Caco-2 (cell line): ENCODE measurements at regions not wholly inside any gene's neighbourhood (a gene's known extent, or its start where the extent isn't known, plus 50 kb on each side); places are given as distances from the start of the nearest gene placed in this dataset.

Experiments used
- BruUV-seq: library from RNA; stranded (reverse); fragments of 400-500 nt; replicated peaks from 2 replicates; lab custom pipeline; 2021; lab: Mats Ljungman, UMichigan
- CTCF ChIA-PET: fragments of 300-600 bp; sonication (Branson Sonifier 250); formaldehyde crosslinking; loops from one replicate; lab custom pipeline; 2022; ENCODE audit warnings: antibody characterized with exemption; lab: Charles Lee
- POLR2A ChIA-PET: fragments of 300-600 bp; sonication (Branson Sonifier 250); formaldehyde crosslinking; loops from one replicate; lab custom pipeline; 2022; ENCODE audit warnings: antibody characterized with exemption; lab: Charles Lee
- DNase-seq, 2 experiments: peaks; one replicate each; pipeline versions ENCODE4 v3.0.0 to v3.0.0-alpha.2; 2020 to 2022
- H3K27me3 ChIP-seq: replicated peaks from 2 replicates; pipeline ENCODE4 v1.6.0; 2011; ENCODE audit warnings: low read length; ENCODE audit not compliant: control insufficient read depth, insufficient read depth
- H3K36me3 ChIP-seq: 2 replicates; pipeline ENCODE4 v1.5.1; 2011; ENCODE audit warnings: low read length; ENCODE audit not compliant: control insufficient read depth, insufficient read depth
- H3K4me1 ChIP-seq: fragments of 250-450 bp; sonication (Bioruptor Pico); 2 replicates; pipeline ENCODE4 v1.5.1; 2020; ENCODE audit warnings: mild to moderate bottlenecking
- H3K4me3 ChIP-seq: 2 replicates; pipeline ENCODE4 v1.5.1; 2011; ENCODE audit warnings: low read depth, mild to moderate bottlenecking, control low read depth, low read length
- H3K9me3 ChIP-seq: fragments of 250-450 bp; sonication (Bioruptor Pico); 2 replicates; pipeline ENCODE4 v1.5.1; 2020; ENCODE audit warnings: mild to moderate bottlenecking, moderate library complexity
- H3K27ac Mint-ChIP-seq: one replicate; pipeline ENCODE4 v1.8.0; 2022; ENCODE audit warnings: mixed read lengths; ENCODE audit not compliant: unreplicated experiment
- H3K27me3 Mint-ChIP-seq: one replicate; pipeline ENCODE4 v1.8.0; 2022; ENCODE audit warnings: mixed read lengths; ENCODE audit not compliant: insufficient read depth, unreplicated experiment
- H3K36me3 Mint-ChIP-seq: one replicate; pipeline ENCODE4 v1.8.0; 2022; ENCODE audit warnings: mild to moderate bottlenecking, mixed read lengths; ENCODE audit not compliant: insufficient read depth, unreplicated experiment
- H3K4me1 Mint-ChIP-seq: one replicate; pipeline ENCODE4 v1.8.0; 2022; ENCODE audit warnings: low read depth, mixed read lengths; ENCODE audit not compliant: unreplicated experiment
- H3K4me3 Mint-ChIP-seq: one replicate; pipeline ENCODE4 v1.8.0; 2022; ENCODE audit warnings: mild to moderate bottlenecking, moderate library complexity, mixed read lengths; ENCODE audit not compliant: unreplicated experiment
- H3K9me3 Mint-ChIP-seq: one replicate; pipeline ENCODE4 v1.8.0; 2022; ENCODE audit warnings: mixed read lengths; ENCODE audit not compliant: unreplicated experiment
- CTCF ChIP-seq, 2 experiments: fragments of 200-600 bp in 1 of 2; IDR thresholded peaks; 1 replicate in 1 of 2; 2 replicates in 1 of 2; pipeline versions ENCODE4 v1.5.1 to v1.8.0; 2011 to 2022; ENCODE audit warnings: antibody characterized with exemption in 1 of 2, control low read depth in 1 of 2, inconsistent platforms in 1 of 2, low read depth in 1 of 2, low read length in 1 of 2, mild to moderate bottlenecking in 1 of 2, moderate library complexity in 1 of 2; ENCODE audit not compliant: insufficient read depth in 1 of 2, severe bottlenecking in 1 of 2, unreplicated experiment in 1 of 2
- intact Hi-C: fragments of 100-400 bp; cut with micrococcal nuclease; formaldehyde crosslinking; loops from one replicate; pipeline ENCODE4 v1.10.0; 2022; ENCODE audit not compliant: unreplicated experiment

GRCh38 chr5:73274121-73274520 is 101.1 kb downstream of the TMEM174 start:
- peak overlapping the region; percentile 71 for H3K27ac Mint-ChIP-seq
- intact Hi-C loops = no loop called here
- H3K36me3 ChIP-seq = no peaks in the 10 kb centered on the region
- no peak overlapping the region for H3K4me3 ChIP-seq
- ChIA-PET CTCF (interaction anchor here (1.5 to 1.8 kb wide), 2 partner anchors 58 to 177 kb away, joined by 6 to 10 read pairs; no protein-coding TSS in a partner anchor), POLR2A (interaction anchor here (0.6 to 1.1 kb wide), 2 partner anchors 27 to 167 kb away, joined by 3 to 8 read pairs; no protein-coding TSS in a partner anchor)
- no peak overlapping the region for H3K4me3 Mint-ChIP-seq
- peaks cover 22% of the 10 kb centered on the region for H3K4me1 ChIP-seq
- TSS peak; percentile 78 for BruUV-seq
- no peak for DNase-seq
- H3K9me3 ChIP-seq = no peaks in the 10 kb centered on the region
- H3K9me3 Mint-ChIP-seq = peaks cover 10% of the 10 kb centered on the region
- H3K27me3 Mint-ChIP-seq = no peaks in the 10 kb centered on the region
- TF ChIP-seq CTCF (IDR thresholded peaks at IDR 0.05; ENCODE audit: insufficient read depth in 1 of 2, low read depth in 1 of 2, low read length in 1 of 2, severe bottlenecking in 1 of 2, unreplicated experiment in 1 of 2) = no peak
- peaks cover 20% of the 10 kb centered on the region for H3K4me1 Mint-ChIP-seq
- H3K36me3 Mint-ChIP-seq = no peaks in the 10 kb centered on the region
- no peaks in the 10 kb centered on the region for H3K27me3 ChIP-seq

GRCh38 chr5:73273379-73274050 is 100.5 kb downstream of the TMEM174 start:
- Mint-ChIP-seq H3K36me3 (no peaks in the 10 kb centered on the region), H3K9me3 (peaks cover 10% of the 10 kb centered on the region), H3K27me3 (no peaks in the 10 kb centered on the region), H3K4me3 (peak overlapping the region; percentile 60), H3K4me1 (peaks cover 20% of the 10 kb centered on the region), H3K27ac (peak overlapping the region; percentile 71)
- H3K4me3 ChIP-seq = no peak overlapping the region
- ChIA-PET POLR2A (interaction anchor here (1.1 kb wide), 1 partner anchor 26 kb away, joined by 3 read pairs; no protein-coding TSS in a partner anchor), CTCF (interaction anchor here (1.5 to 1.8 kb wide), 2 partner anchors 57 to 178 kb away, joined by 6 to 10 read pairs; no protein-coding TSS in a partner anchor)
- no peaks in the 10 kb centered on the region for H3K36me3 ChIP-seq
- no peak for TF ChIP-seq CTCF (IDR thresholded peaks at IDR 0.05; ENCODE audit: insufficient read depth in 1 of 2, low read depth in 1 of 2, low read length in 1 of 2, severe bottlenecking in 1 of 2, unreplicated experiment in 1 of 2)
- intact Hi-C loops = no loop called here
- peak; percentile 76 to 83 for DNase-seq
- BruUV-seq = no TSS peak
- H3K27me3 ChIP-seq = no peaks in the 10 kb centered on the region
- no peaks in the 10 kb centered on the region for H3K9me3 ChIP-seq
- H3K4me1 ChIP-seq = peaks cover 22% of the 10 kb centered on the region

GRCh38 chr5:73272351-73272750 is 99.4 kb downstream of the TMEM174 start:
- peaks cover 10% of the 10 kb centered on the region for H3K9me3 Mint-ChIP-seq
- no TSS peak for BruUV-seq
- no peak overlapping the region for H3K4me3 Mint-ChIP-seq
- Histone ChIP-seq H3K4me3 (no peak overlapping the region), H3K36me3 (no peaks in the 10 kb centered on the region), H3K9me3 (no peaks in the 10 kb centered on the region), H3K4me1 (peaks cover 22% of the 10 kb centered on the region), H3K27me3 (no peaks in the 10 kb centered on the region)
- POLR2A ChIA-PET = no interaction called here
- DNase-seq = no peak
- H3K27me3 Mint-ChIP-seq = no peaks in the 10 kb centered on the region
- intact Hi-C loops = no loop called here
- no peak for TF ChIP-seq CTCF (IDR thresholded peaks at IDR 0.05; ENCODE audit: insufficient read depth in 1 of 2, low read depth in 1 of 2, low read length in 1 of 2, severe bottlenecking in 1 of 2, unreplicated experiment in 1 of 2)
- no peaks in the 10 kb centered on the region for H3K36me3 Mint-ChIP-seq
- H3K4me1 Mint-ChIP-seq = peaks cover 20% of the 10 kb centered on the region
- CTCF ChIA-PET = no interaction called here
- H3K27ac Mint-ChIP-seq = no peak overlapping the region
